GM12874 (cell line): ENCODE measurements at regions not wholly inside any gene's neighbourhood (a gene's known extent, or its start where the extent isn't known, plus 50 kb on each side); places are given as distances from the start of the nearest gene placed in this dataset.

Experiments
- CTCF ChIP-seq: IDR thresholded peaks from 2 replicates; pipeline ENCODE4 v1.5.1; 2011; ENCODE audit warnings: low read depth, mild to moderate bottlenecking, control low read depth, low read length, moderate library complexity; ENCODE audit not compliant: insufficient read depth

- TF ChIP-seq CTCF = no peak
Measured at GRCh38 chr6:81857812-81858211, 105.3 kb upstream of the TENT5A start.

- TF ChIP-seq CTCF = no peak
Measured at GRCh38 chr6:81856872-81857271, 104.4 kb upstream of the TENT5A start.

GRCh38 chr6:81854474-81854873, 102.0 kb upstream of the TENT5A start:
- no peak for TF ChIP-seq CTCF

GRCh38 chr6:81853975-81854374, 101.5 kb upstream of the TENT5A start:
- TF ChIP-seq CTCF = no peak

- TF ChIP-seq CTCF = no peak
Measured at GRCh38 chr6:81849248-81849647, 96.8 kb upstream of the TENT5A start.

- no peak for TF ChIP-seq CTCF
Measured at GRCh38 chr6:81847866-81848265, 95.4 kb upstream of the TENT5A start.

GRCh38 chr6:81844686-81845085, 92.2 kb upstream of the TENT5A start:
- TF ChIP-seq CTCF = no peak

- TF ChIP-seq CTCF = no peak
Measured at GRCh38 chr6:81843302-81843701, 90.8 kb upstream of the TENT5A start.
